ENCODE measurements at regions not wholly inside any gene's neighbourhood (a gene's known extent, or its start where the extent isn't known, plus 50 kb on each side); places are given as distances from the start of the nearest gene placed in this dataset.
A peak's percentile ranks its signal among the peaks of the same experiment; 100 is the strongest.
"Not testable (repeated sequence)": the region's sequence is repeated elsewhere in the genome, so short reads cannot be mapped to it uniquely, and the experiment has no call there.

- Histone ChIP-seq H3K4me3 (no peak overlapping the region), H3K36me3 (no peaks in the 10 kb centered on the region), H3K27me3 (replicated peaks) (no peaks in the 10 kb centered on the region), H3K27ac (no peak overlapping the region), H3K9me3 (replicated peaks) (no peaks in the 10 kb centered on the region), H3K4me1 (replicated peaks) (no peaks in the 10 kb centered on the region)
- no peak for DNase-seq (ENCODE audit: low read depth in 1 of 2, low spot score in 2 of 2)
Observed at GRCh38 chr11:115643549-115644270, 139.5 kb upstream of the CADM1 start.

GRCh38 chr11:115642660-115643059, 138.4 kb upstream of the CADM1 start:
- no peaks in the 10 kb centered on the region for H3K27me3 ChIP-seq (replicated peaks)
- H3K4me3 ChIP-seq = no peak overlapping the region
- no peaks in the 10 kb centered on the region for H3K4me1 ChIP-seq (replicated peaks)
- H3K27ac ChIP-seq = no peak overlapping the region
- DNase-seq (ENCODE audit: low read depth in 1 of 2, low spot score in 2 of 2) = no peak
- H3K9me3 ChIP-seq (replicated peaks) = no peaks in the 10 kb centered on the region
- no peaks in the 10 kb centered on the region for H3K36me3 ChIP-seq

- no peak overlapping the region for H3K27ac ChIP-seq
Observed at GRCh38 chr11:115637599-115638241, 133.5 kb upstream of the CADM1 start.

GRCh38 chr11:115636753-115637527, 132.7 kb upstream of the CADM1 start:
- Histone ChIP-seq H3K4me3 (no peak overlapping the region), H3K27me3 (replicated peaks) (no peaks in the 10 kb centered on the region), H3K27ac (no peak overlapping the region), H3K36me3 (no peaks in the 10 kb centered on the region), H3K4me1 (replicated peaks) (no peaks in the 10 kb centered on the region), H3K9me3 (replicated peaks) (no peaks in the 10 kb centered on the region)
- no peak for DNase-seq (ENCODE audit: low read depth in 1 of 2, low spot score in 2 of 2)

More at GRCh38 chr11:115637599-115638241, 133.5 kb upstream of the CADM1 start:
- Histone ChIP-seq H3K9me3 (replicated peaks) (no peaks in the 10 kb centered on the region), H3K36me3 (no peaks in the 10 kb centered on the region), H3K4me3 (no peak overlapping the region), H3K4me1 (replicated peaks) (no peaks in the 10 kb centered on the region), H3K27me3 (replicated peaks) (no peaks in the 10 kb centered on the region)
- peak in 1 of 2 experiments; percentile 3 for DNase-seq (ENCODE audit: low read depth in 1 of 2, low spot score in 2 of 2)

GRCh38 chr11:115633977-115634376, 129.8 kb upstream of the CADM1 start:
- H3K9me3 ChIP-seq (replicated peaks) = not testable (repeated sequence)

GRCh38 chr11:115632061-115632460, 127.8 kb upstream of the CADM1 start:
- no peak overlapping the region for H3K27ac ChIP-seq
- H3K4me1 ChIP-seq (replicated peaks) = no peaks in the 10 kb centered on the region
- H3K4me3 ChIP-seq = no peak overlapping the region
- no peak for DNase-seq (ENCODE audit: low read depth in 1 of 2, low spot score in 2 of 2)
- H3K36me3 ChIP-seq = no peaks in the 10 kb centered on the region
- no peaks in the 10 kb centered on the region for H3K9me3 ChIP-seq (replicated peaks)
- H3K27me3 ChIP-seq (replicated peaks) = no peaks in the 10 kb centered on the region

More at GRCh38 chr11:115633977-115634376, 129.8 kb upstream of the CADM1 start:
- not testable (repeated sequence) for H3K36me3 ChIP-seq; H3K4me3 ChIP-seq; H3K4me1 ChIP-seq (replicated peaks); DNase-seq (ENCODE audit: low read depth in 1 of 2, low spot score in 2 of 2); H3K27ac ChIP-seq; H3K27me3 ChIP-seq (replicated peaks)

- Histone ChIP-seq H3K4me3 (no peak overlapping the region), H3K27me3 (replicated peaks) (no peaks in the 10 kb centered on the region), H3K4me1 (replicated peaks) (no peaks in the 10 kb centered on the region), H3K36me3 (no peaks in the 10 kb centered on the region), H3K9me3 (replicated peaks) (no peaks in the 10 kb centered on the region), H3K27ac (no peak overlapping the region)
- no peak for DNase-seq (ENCODE audit: low read depth in 1 of 2, low spot score in 2 of 2)
Observed at GRCh38 chr11:115631609-115632008, 127.4 kb upstream of the CADM1 start.

- no peak for DNase-seq (ENCODE audit: low read depth in 1 of 2, low spot score in 2 of 2)
- H3K27me3 ChIP-seq (replicated peaks) = no peaks in the 10 kb centered on the region
- no peak overlapping the region for H3K27ac ChIP-seq
Observed at GRCh38 chr11:115630214-115630613, 126.0 kb upstream of the CADM1 start.

GRCh38 chr11:115629456-115630015, 125.3 kb upstream of the CADM1 start:
- Histone ChIP-seq H3K27me3 (replicated peaks) (no peaks in the 10 kb centered on the region), H3K4me3 (no peak overlapping the region), H3K4me1 (replicated peaks) (no peaks in the 10 kb centered on the region), H3K36me3 (no peaks in the 10 kb centered on the region), H3K27ac (no peak overlapping the region), H3K9me3 (replicated peaks) (no peaks in the 10 kb centered on the region)
- DNase-seq (ENCODE audit: low read depth in 1 of 2, low spot score in 2 of 2) = no peak

More at GRCh38 chr11:115630214-115630613, 126.0 kb upstream of the CADM1 start:
- Histone ChIP-seq H3K36me3 (no peaks in the 10 kb centered on the region), H3K4me1 (replicated peaks) (no peaks in the 10 kb centered on the region), H3K4me3 (no peak overlapping the region), H3K9me3 (replicated peaks) (no peaks in the 10 kb centered on the region)

GRCh38 chr11:115627666-115628460, 123.6 kb upstream of the CADM1 start:
- no peak for DNase-seq (ENCODE audit: low read depth in 1 of 2, low spot score in 2 of 2)
- no peak overlapping the region for H3K27ac ChIP-seq
- H3K36me3 ChIP-seq = no peaks in the 10 kb centered on the region
- no peaks in the 10 kb centered on the region for H3K27me3 ChIP-seq (replicated peaks)
- no peak overlapping the region for H3K4me3 ChIP-seq
- H3K9me3 ChIP-seq (replicated peaks) = no peaks in the 10 kb centered on the region
- H3K4me1 ChIP-seq (replicated peaks) = peaks cover 8% of the 10 kb centered on the region

GRCh38 chr11:115627071-115627470, 122.9 kb upstream of the CADM1 start:
- Histone ChIP-seq H3K9me3 (replicated peaks) (no peaks in the 10 kb centered on the region), H3K4me1 (replicated peaks) (peaks cover 15% of the 10 kb centered on the region), H3K27ac (no peak overlapping the region), H3K27me3 (replicated peaks) (no peaks in the 10 kb centered on the region), H3K36me3 (no peaks in the 10 kb centered on the region), H3K4me3 (no peak overlapping the region)
- no peak for DNase-seq (ENCODE audit: low read depth in 1 of 2, low spot score in 2 of 2)

GRCh38 chr11:115626414-115626813, 122.2 kb upstream of the CADM1 start:
- no peaks in the 10 kb centered on the region for H3K9me3 ChIP-seq (replicated peaks)
- DNase-seq (ENCODE audit: low read depth in 1 of 2, low spot score in 2 of 2) = no peak

GRCh38 chr11:115625502-115625901, 121.3 kb upstream of the CADM1 start:
- H3K27me3 ChIP-seq (replicated peaks) = no peaks in the 10 kb centered on the region
- no peaks in the 10 kb centered on the region for H3K9me3 ChIP-seq (replicated peaks)
- DNase-seq (ENCODE audit: low read depth in 1 of 2, low spot score in 2 of 2) = no peak

More at GRCh38 chr11:115626414-115626813, 122.2 kb upstream of the CADM1 start:
- H3K27me3 ChIP-seq (replicated peaks) = no peaks in the 10 kb centered on the region
- no peak overlapping the region for H3K4me3 ChIP-seq
- H3K4me1 ChIP-seq (replicated peaks) = peaks cover 19% of the 10 kb centered on the region
- H3K27ac ChIP-seq = no peak overlapping the region
- no peaks in the 10 kb centered on the region for H3K36me3 ChIP-seq

More at GRCh38 chr11:115625502-115625901, 121.3 kb upstream of the CADM1 start:
- no peak overlapping the region for H3K27ac ChIP-seq
- peaks cover 19% of the 10 kb centered on the region for H3K4me1 ChIP-seq (replicated peaks)
- no peak overlapping the region for H3K4me3 ChIP-seq
- no peaks in the 10 kb centered on the region for H3K36me3 ChIP-seq

Data from SJSA1 (cell line).